B cell (primary cell): ENCODE measurements at regions not wholly inside any gene's neighbourhood (a gene's known extent, or its start where the extent isn't known, plus 50 kb on each side); places are given as distances from the start of the nearest gene placed in this dataset.

Experiments used
- ATAC-seq: fragments of 200-7000 bp; cut with Tn5 transposase; one replicate; pipeline ENCODE4 v1.10.0; 2021; ENCODE audit warnings: low read depth, mild to moderate bottlenecking, moderate number of reproducible peaks, moderate library complexity
- CTCF ChIA-PET: fragments of 350-600 bp; sonication (Branson Sonifier 250); formaldehyde crosslinking; loops from one replicate; lab custom pipeline; 2021; ENCODE audit warnings: antibody characterized with exemption, inconsistent platforms; lab: Charles Lee
- POLR2A ChIA-PET: fragments of 350-600 bp; sonication (Branson Sonifier 250); formaldehyde crosslinking; loops from one replicate; lab custom pipeline; 2021; ENCODE audit warnings: antibody characterized with exemption; lab: Charles Lee
- DNase-seq: peaks from one replicate; pipeline ENCODE4 v3.0.0; 2013
- H2AFZ ChIP-seq: 2 replicates; pipeline ENCODE4 v1.6.1; 2012; ENCODE audit warnings: mild to moderate bottlenecking, low read depth, low read length; ENCODE audit not compliant: insufficient read depth, poor library complexity, severe bottlenecking
- H3K27ac ChIP-seq, 2 donors: 1 replicate in 1 of 2; 2 replicates in 1 of 2; pipeline ENCODE4 v1.5.1; 2012 to 2013; ENCODE audit warnings: low read length in 2 of 2, mild to moderate bottlenecking in 2 of 2, moderate library complexity in 1 of 2
- H3K27me3 ChIP-seq, 4 experiments: fragments of 200-600 bp in 1 of 4; sonication (generic) in 1 of 4; replicated peaks in 1 of 4; 1 replicate in 2 of 4; 2 replicates in 2 of 4; pipeline versions ENCODE4 v1.6.1 to v1.7.0; 2013 to 2016; ENCODE audit warnings: low read length in 3 of 4, mild to moderate bottlenecking in 2 of 4, mixed read lengths in 1 of 4, moderate library complexity in 1 of 4; ENCODE audit not compliant: insufficient read depth in 4 of 4, control insufficient read depth in 3 of 4; ENCODE audit errors: control extremely low read depth in 1 of 4
- H3K36me3 ChIP-seq, 2 experiments: replicated peaks in 1 of 2; 1 replicate in 1 of 2; 2 replicates in 1 of 2; pipeline versions ENCODE4 v1.6.1 to v1.7.1; 2013; ENCODE audit warnings: low read length in 1 of 2; ENCODE audit not compliant: insufficient read depth in 2 of 2, control insufficient read depth in 1 of 2; ENCODE audit errors: control extremely low read depth in 1 of 2, extremely low read depth in 1 of 2
- H3K4me1 ChIP-seq, 2 donors: fragments of 200-600 bp in 1 of 2; sonication (generic) in 1 of 2; 1 replicate in 1 of 2; 2 replicates in 1 of 2; pipeline versions ENCODE4 v1.5.1 to v1.6.1; 2013 to 2017; ENCODE audit warnings: low read length in 2 of 2; ENCODE audit not compliant: control insufficient read depth in 2 of 2, insufficient read depth in 2 of 2
- H3K4me2 ChIP-seq: replicated peaks from 2 replicates; pipeline ENCODE3; 2012; ENCODE audit warnings: mild to moderate bottlenecking, low read depth, low read length; ENCODE audit not compliant: poor library complexity, severe bottlenecking
- H3K4me3 ChIP-seq, 5 experiments: fragments of 200-600 bp in 1 of 5; sonication (generic) in 1 of 5; 1 replicate in 3 of 5; 2 replicates in 2 of 5; pipeline versions ENCODE4 v1.5.1 to v1.7.0; 2011 to 2016; ENCODE audit warnings: low read length in 4 of 5, mild to moderate bottlenecking in 4 of 5, low read depth in 2 of 5, control low read depth in 1 of 5, moderate library complexity in 1 of 5; ENCODE audit not compliant: insufficient read depth in 1 of 5; ENCODE audit errors: control extremely low read depth in 1 of 5, extremely low read depth in 1 of 5
- H3K79me2 ChIP-seq: fragments of 200-600 bp; sonication (generic); one replicate; pipeline ENCODE4 v1.6.0; 2016; ENCODE audit warnings: low read length; ENCODE audit not compliant: control insufficient read depth, insufficient read depth
- H3K9ac ChIP-seq: fragments of 200-600 bp; sonication (generic); 2 replicates; pipeline ENCODE4 v1.6.1; 2017; ENCODE audit warnings: mild to moderate bottlenecking, low read length, moderate library complexity
- H3K9me3 ChIP-seq, 3 donors: one replicate each; pipeline versions ENCODE4 v1.6.1 to v1.7.1; 2013; ENCODE audit warnings: low read length in 2 of 3; ENCODE audit not compliant: control insufficient read depth in 2 of 3, insufficient read depth in 1 of 3; ENCODE audit errors: control extremely low read depth in 1 of 3
- H4K20me1 ChIP-seq: 2 replicates; pipeline ENCODE4 v1.6.0; 2012; ENCODE audit warnings: mild to moderate bottlenecking, low read length; ENCODE audit not compliant: insufficient read depth, control insufficient read depth, poor library complexity, severe bottlenecking
- H3K27ac Mint-ChIP-seq: one replicate; pipeline ENCODE4 v1.8.0; 2021; ENCODE audit warnings: mixed read lengths
- H3K27me3 Mint-ChIP-seq: one replicate; pipeline ENCODE4 v1.8.0; 2021; ENCODE audit warnings: mixed read lengths
- H3K4me1 Mint-ChIP-seq: one replicate; pipeline ENCODE4 v1.8.0; 2021; ENCODE audit warnings: mixed read lengths
- H3K4me3 Mint-ChIP-seq: one replicate; pipeline ENCODE4 v1.8.0; 2021; ENCODE audit warnings: mixed read lengths
- H3K9me3 Mint-ChIP-seq: one replicate; pipeline ENCODE4 v1.8.0; 2022; ENCODE audit warnings: mixed read lengths; ENCODE audit not compliant: insufficient read depth
- CTCF ChIP-seq: fragments of 200-600 bp; IDR thresholded peaks from one replicate; pipeline ENCODE4 v1.8.0; 2022; ENCODE audit warnings: antibody characterized with exemption, mild to moderate bottlenecking
- EZH2 ChIP-seq: IDR thresholded peaks from 2 replicates; pipeline ENCODE4 v1.6.1; 2012; ENCODE audit warnings: borderline replicate concordance, low read depth, mild to moderate bottlenecking, moderate library complexity, low read length; ENCODE audit not compliant: insufficient read depth, poor library complexity, severe bottlenecking
- WGBS: methylation state at CpG from one replicate; pipeline ENCODE4 v1.1.5; 2013; ENCODE audit warnings: missing lambda C conversion rate; ENCODE audit not compliant: insufficient coverage; 5-methylcytosine and 5-hydroxymethylcytosine counted together
- intact Hi-C: fragments of 100-400 bp; cut with micrococcal nuclease; formaldehyde crosslinking; loops from one replicate; pipeline ENCODE4 v1.10.0; 2022

GRCh38 chr14:46051796-46052195, 599.8 kb downstream of the RPL10L start:
- DNase-seq (no peak), ATAC-seq (no peak)
- Histone ChIP-seq H3K36me3 (no peaks in the 10 kb centered on the region), H3K79me2 (no peaks in the 10 kb centered on the region), H3K4me3 (no peak overlapping the region), H2AFZ (no peak overlapping the region), H3K27ac (no peak overlapping the region), H3K27me3 (no peaks in the 10 kb centered on the region), H3K4me2 (no peak overlapping the region), H4K20me1 (no peaks in the 10 kb centered on the region), H3K9ac (no peak overlapping the region), H3K4me1 (no peaks in the 10 kb centered on the region), H3K9me3 (no peaks in the 10 kb centered on the region)
- Mint-ChIP-seq H3K9me3 (peaks cover 2% of the 10 kb centered on the region), H3K27ac (no peak overlapping the region), H3K27me3 (no peaks in the 10 kb centered on the region), H3K4me3 (no peak overlapping the region), H3K4me1 (no peaks in the 10 kb centered on the region)
- WGBS, result 100% methylated on average over 1 of the region's 1 CpG
- ChIA-PET CTCF (no interaction called here), POLR2A (no interaction called here)
- TF ChIP-seq EZH2, result no peak
- TF ChIP-seq CTCF, result no peak
- intact Hi-C loops, result no loop called here

- Histone ChIP-seq H3K4me3 (no peak overlapping the region), H3K36me3 (no peaks in the 10 kb centered on the region), H4K20me1 (no peaks in the 10 kb centered on the region), H3K9ac (no peak overlapping the region), H3K4me1 (no peaks in the 10 kb centered on the region), H3K79me2 (no peaks in the 10 kb centered on the region), H3K27me3 (no peaks in the 10 kb centered on the region), H2AFZ (no peak overlapping the region), H3K27ac (no peak overlapping the region), H3K4me2 (no peak overlapping the region), H3K9me3 (no peaks in the 10 kb centered on the region)
- Mint-ChIP-seq H3K9me3 (peaks cover 4% of the 10 kb centered on the region), H3K4me1 (no peaks in the 10 kb centered on the region), H3K4me3 (no peak overlapping the region), H3K27me3 (no peaks in the 10 kb centered on the region), H3K27ac (no peak overlapping the region)
- TF ChIP-seq CTCF (no peak), EZH2 (no peak)
- ChIA-PET CTCF (no interaction called here), POLR2A (no interaction called here)
- ATAC-seq (no peak), DNase-seq (no peak)
- 62% methylated on average over 3 of the region's 3 CpGs for WGBS
- intact Hi-C loops, result no loop called here
These were observed 603.5 kb downstream of the RPL10L start for GRCh38 chr14:46048127-46048526.
